Gastrocnemius medialis (tissue), 4 donors: ENCODE measurements at regions not wholly inside any gene's neighbourhood (a gene's known extent, or its start where the extent isn't known, plus 50 kb on each side); places are given as distances from the start of the nearest gene placed in this dataset.
A peak's percentile ranks its signal among the peaks of the same experiment; 100 is the strongest.

Experiments
- ATAC-seq, 2 donors: fragments of 150-250 bp; one replicate each; pipeline ENCODE4 v1.9.1; 2016
- DNase-seq, 2 donors: peaks; one replicate each; pipeline ENCODE4 v3.0.0-alpha.2; 2019
- H3K27ac ChIP-seq, 4 donors: fragments of 200-600 bp; sonication (generic); 1 replicate in 1 of 4; 2 replicates in 3 of 4; pipeline ENCODE4 v1.5.1; 2016 to 2018; ENCODE audit warnings: mild to moderate bottlenecking in 2 of 4, moderate library complexity in 1 of 4
- H3K27me3 ChIP-seq, 3 donors: fragments of 200-600 bp; sonication (generic) in 2 of 3; 1 replicate in 1 of 3; 2 replicates in 2 of 3; pipeline versions ENCODE4 v1.5.1 to v1.6.0; 2016 to 2019; ENCODE audit warnings: mild to moderate bottlenecking in 1 of 3, moderate library complexity in 1 of 3
- H3K36me3 ChIP-seq, 2 donors: fragments of 200-600 bp; sonication (generic) in 1 of 2; one replicate each; pipeline ENCODE4 v1.5.1; 2017 to 2018
- H3K4me1 ChIP-seq, 2 donors: fragments of 200-600 bp; sonication (generic) in 1 of 2; one replicate each; pipeline ENCODE4 v1.5.1; 2016 to 2017; ENCODE audit warnings: mild to moderate bottlenecking in 2 of 2
- H3K4me3 ChIP-seq, 4 donors: fragments of 200-600 bp; sonication (generic) in 3 of 4; 1 replicate in 1 of 4; 2 replicates in 3 of 4; pipeline ENCODE4 v1.5.1; 2016 to 2019; ENCODE audit warnings: mild to moderate bottlenecking in 2 of 4
- H3K9me3 ChIP-seq, 3 donors: fragments of 200-600 bp; sonication (generic) in 2 of 3; 1 replicate in 1 of 3; 2 replicates in 2 of 3; pipeline ENCODE4 v1.5.1; 2016 to 2019
- POLR2A ChIP-seq, 2 donors: fragments of 450-650 bp; IDR thresholded peaks; one replicate each; pipeline ENCODE4 v1.6.1; 2017; ENCODE audit warnings: antibody characterized with exemption in 2 of 2, mild to moderate bottlenecking in 2 of 2, moderate library complexity in 2 of 2
- in situ Hi-C, 4 donors: fragments of 200-750 bp; cut with MboI; loops; one replicate each; pipeline versions ENCODE4 v1.15.0 to v1.8.0; 2017; ENCODE audit warnings: low sequenced_read_pairs in 4 of 4
- intact Hi-C: fragments of 100-400 bp; cut with DNase I; formaldehyde crosslinking; loops from one replicate; pipeline ENCODE4 v1.15.1; 2023; ENCODE audit warnings: low total_unique reads
- TF ChIP-seq, protein P1 (sequence below), 5 experiments: fragments of 450-650 bp in 3 of 5; fragments of 200-600 bp in 2 of 5; sonication (generic) in 2 of 5; IDR thresholded peaks in 4 of 5; conservative IDR thresholded peaks in 1 of 5; 1 replicate in 4 of 5; 2 replicates in 1 of 5; pipeline ENCODE4 v1.5.1; 2016 to 2019; ENCODE audit warnings: antibody characterized with exemption in 5 of 5, mild to moderate bottlenecking in 3 of 5, moderate library complexity in 3 of 5

DNA sequence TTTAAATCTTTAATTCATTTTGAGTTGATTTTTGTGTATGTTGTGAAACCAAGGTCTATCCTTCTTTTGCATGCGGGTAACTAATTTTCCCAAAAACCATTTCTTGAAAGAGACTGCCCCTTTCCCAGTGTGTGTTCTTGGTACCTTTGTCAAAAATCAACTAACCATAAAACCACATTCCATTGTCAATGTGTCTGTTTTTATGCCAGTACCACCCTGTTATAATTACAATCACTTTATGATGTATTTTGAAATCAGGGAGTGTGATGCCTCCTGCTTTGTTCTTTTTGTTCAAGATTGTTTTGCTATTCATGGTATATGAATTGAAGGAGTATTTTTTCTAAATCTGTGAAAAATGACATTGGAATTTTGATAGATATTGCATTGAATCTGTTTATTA, 689.6 kb downstream of the TSN start:
- Histone ChIP-seq H3K36me3 (no peaks in the 10 kb centered on the region), H3K4me1 (no peaks in the 10 kb centered on the region), H3K9me3 (no peaks in the 10 kb centered on the region), H3K27ac (no peak overlapping the region), H3K27me3 (no peaks in the 10 kb centered on the region), H3K4me3 (no peak overlapping the region)
- ATAC-seq (no peak), DNase-seq (no peak)
- in situ Hi-C loops (no loop called here), intact Hi-C loops (no loop called here)
- no peak for TF ChIP-seq POLR2A (IDR thresholded peaks at IDR 0.05)
- TF ChIP-seq, protein P1, sequence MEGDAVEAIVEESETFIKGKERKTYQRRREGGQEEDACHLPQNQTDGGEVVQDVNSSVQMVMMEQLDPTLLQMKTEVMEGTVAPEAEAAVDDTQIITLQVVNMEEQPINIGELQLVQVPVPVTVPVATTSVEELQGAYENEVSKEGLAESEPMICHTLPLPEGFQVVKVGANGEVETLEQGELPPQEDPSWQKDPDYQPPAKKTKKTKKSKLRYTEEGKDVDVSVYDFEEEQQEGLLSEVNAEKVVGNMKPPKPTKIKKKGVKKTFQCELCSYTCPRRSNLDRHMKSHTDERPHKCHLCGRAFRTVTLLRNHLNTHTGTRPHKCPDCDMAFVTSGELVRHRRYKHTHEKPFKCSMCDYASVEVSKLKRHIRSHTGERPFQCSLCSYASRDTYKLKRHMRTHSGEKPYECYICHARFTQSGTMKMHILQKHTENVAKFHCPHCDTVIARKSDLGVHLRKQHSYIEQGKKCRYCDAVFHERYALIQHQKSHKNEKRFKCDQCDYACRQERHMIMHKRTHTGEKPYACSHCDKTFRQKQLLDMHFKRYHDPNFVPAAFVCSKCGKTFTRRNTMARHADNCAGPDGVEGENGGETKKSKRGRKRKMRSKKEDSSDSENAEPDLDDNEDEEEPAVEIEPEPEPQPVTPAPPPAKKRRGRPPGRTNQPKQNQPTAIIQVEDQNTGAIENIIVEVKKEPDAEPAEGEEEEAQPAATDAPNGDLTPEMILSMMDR (IDR thresholded peaks at IDR 0.05 in 4 of 5, conservative IDR thresholded peaks at IDR 0.05 in 1 of 5), result no peak

DNA sequence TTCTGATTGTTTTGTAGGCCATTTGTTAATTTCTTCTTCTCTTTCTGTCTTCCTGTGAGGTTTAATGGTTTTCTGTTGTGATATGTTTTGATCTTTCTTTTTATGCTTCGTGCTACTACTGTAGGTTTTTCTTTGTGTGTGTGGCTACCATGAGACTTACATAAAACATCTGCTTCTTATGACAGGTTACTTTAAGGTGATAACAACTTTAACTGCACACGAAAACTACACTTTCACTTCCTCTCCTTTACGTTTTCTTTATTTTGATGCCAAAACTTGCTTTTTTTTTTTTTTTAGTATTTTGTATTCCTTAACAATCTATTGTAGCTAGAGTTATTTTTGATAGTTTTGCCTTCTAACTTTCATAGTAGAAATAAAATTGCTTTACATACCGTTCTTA, 691.3 kb downstream of the TSN start:
- no peak for DNase-seq
- in situ Hi-C loops, result no loop called here
- H3K36me3 ChIP-seq, result no peaks in the 10 kb centered on the region

DNA sequence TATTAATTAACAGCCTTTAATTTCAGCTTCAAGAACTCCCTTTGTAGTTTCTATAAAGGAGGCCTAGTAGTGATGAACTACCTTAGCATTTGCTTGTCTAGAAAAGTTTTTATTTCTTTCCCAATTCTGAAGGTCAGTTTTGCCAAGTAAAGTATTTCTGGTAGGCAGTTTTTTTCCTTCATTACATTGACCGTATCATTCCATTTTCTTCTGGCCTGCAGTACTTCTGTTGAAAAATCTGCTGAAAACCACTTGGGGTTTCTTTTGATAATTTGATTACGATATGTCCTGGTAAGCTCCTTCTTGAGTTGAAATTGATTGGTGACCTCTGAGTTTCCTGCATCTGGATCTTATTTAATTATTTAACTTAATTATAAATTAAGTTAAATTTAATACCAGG, 691.8 kb downstream of the TSN start:
- Histone ChIP-seq H3K27ac (no peak overlapping the region), H3K9me3 (no peaks in the 10 kb centered on the region), H3K4me1 (no peaks in the 10 kb centered on the region), H3K4me3 (no peak overlapping the region), H3K27me3 (no peaks in the 10 kb centered on the region), H3K36me3 (no peaks in the 10 kb centered on the region)
- DNase-seq (no peak), ATAC-seq (no peak)
- intact Hi-C loops (no loop called here), in situ Hi-C loops (no loop called here)
- TF ChIP-seq, protein P1 (IDR thresholded peaks at IDR 0.05 in 4 of 5, conservative IDR thresholded peaks at IDR 0.05 in 1 of 5), result no peak
- no peak for TF ChIP-seq POLR2A (IDR thresholded peaks at IDR 0.05)

More for the DNA sequence above, 691.3 kb downstream of the TSN start:
- TF ChIP-seq, protein P1 (IDR thresholded peaks at IDR 0.05 in 4 of 5, conservative IDR thresholded peaks at IDR 0.05 in 1 of 5), result no peak
- TF ChIP-seq POLR2A (IDR thresholded peaks at IDR 0.05), result no peak
- no peak overlapping the region for H3K27ac ChIP-seq
- H3K9me3 ChIP-seq, result no peaks in the 10 kb centered on the region
- no peaks in the 10 kb centered on the region for H3K27me3 ChIP-seq
- no peak for ATAC-seq
- no peak overlapping the region for H3K4me3 ChIP-seq
- intact Hi-C loops, result no loop called here
- H3K4me1 ChIP-seq, result no peaks in the 10 kb centered on the region

DNA sequence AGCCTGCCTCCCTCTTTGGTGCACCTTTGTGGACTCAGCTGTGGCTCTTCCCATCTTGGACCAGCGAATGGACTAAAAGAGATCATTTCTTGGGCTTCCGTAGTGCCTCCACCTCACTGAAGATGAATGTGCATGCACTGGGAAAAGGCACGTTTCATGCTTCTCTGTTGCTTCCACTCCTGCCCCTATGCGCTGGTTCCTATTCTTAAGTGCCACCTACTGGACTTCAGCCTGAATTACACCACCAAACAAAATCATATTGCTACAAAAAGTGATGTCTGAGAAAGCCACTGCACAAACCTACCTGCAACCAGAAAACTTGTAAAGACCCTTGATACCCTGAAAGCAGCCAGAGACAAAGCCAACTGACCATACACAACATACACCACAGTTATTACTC, 695.6 kb downstream of the TSN start:
- H3K27ac ChIP-seq, result no peak overlapping the region
- TF ChIP-seq, protein P1 (IDR thresholded peaks at IDR 0.05 in 4 of 5, conservative IDR thresholded peaks at IDR 0.05 in 1 of 5), result peak in 1 of 5 experiments; percentile 26
- no peak for TF ChIP-seq POLR2A (IDR thresholded peaks at IDR 0.05)
- no peaks in the 10 kb centered on the region for H3K36me3 ChIP-seq
- H3K4me3 ChIP-seq, result no peak overlapping the region
- H3K27me3 ChIP-seq, result no peaks in the 10 kb centered on the region
- H3K4me1 ChIP-seq, result no peaks in the 10 kb centered on the region
- intact Hi-C loops, result no loop called here
- no peaks in the 10 kb centered on the region for H3K9me3 ChIP-seq
- DNase-seq (no peak), ATAC-seq (no peak)
- in situ Hi-C loops, result no loop called here

DNA sequence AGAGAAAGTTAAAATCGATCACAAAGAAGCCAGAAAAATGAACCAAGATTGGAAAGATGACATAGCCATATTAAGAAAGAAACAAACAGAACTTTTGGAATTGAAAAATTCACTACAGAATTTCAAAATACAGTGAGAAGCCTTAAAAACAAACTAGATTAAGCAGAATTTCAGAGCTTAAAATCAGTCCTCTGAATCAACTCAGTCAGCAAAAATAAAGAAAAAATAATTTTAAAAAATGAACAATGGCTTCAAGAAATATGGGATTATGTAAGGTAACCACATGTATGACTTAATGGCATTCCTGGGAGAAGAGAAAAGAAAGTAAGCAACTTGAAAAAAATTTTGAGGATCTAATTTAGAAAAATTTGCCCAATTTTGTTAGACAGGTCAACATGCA, 696.2 kb downstream of the TSN start:
- TF ChIP-seq POLR2A (IDR thresholded peaks at IDR 0.05), result no peak
- TF ChIP-seq, protein P1 (IDR thresholded peaks at IDR 0.05 in 4 of 5, conservative IDR thresholded peaks at IDR 0.05 in 1 of 5), result no peak
- no peak overlapping the region for H3K4me3 ChIP-seq
- no peaks in the 10 kb centered on the region for H3K4me1 ChIP-seq
- intact Hi-C loops (no loop called here), in situ Hi-C loops (no loop called here)
- no peaks in the 10 kb centered on the region for H3K9me3 ChIP-seq
- DNase-seq, result no peak
- no peak for ATAC-seq
- no peaks in the 10 kb centered on the region for H3K36me3 ChIP-seq
- no peaks in the 10 kb centered on the region for H3K27me3 ChIP-seq
- no peak overlapping the region for H3K27ac ChIP-seq
